ENCODE measurements at regions not wholly inside any gene's neighbourhood (a gene's known extent, or its start where the extent isn't known, plus 50 kb on each side); places are given as distances from the start of the nearest gene placed in this dataset.
A peak's percentile ranks its signal among the peaks of the same experiment; 100 is the strongest.

DNA sequence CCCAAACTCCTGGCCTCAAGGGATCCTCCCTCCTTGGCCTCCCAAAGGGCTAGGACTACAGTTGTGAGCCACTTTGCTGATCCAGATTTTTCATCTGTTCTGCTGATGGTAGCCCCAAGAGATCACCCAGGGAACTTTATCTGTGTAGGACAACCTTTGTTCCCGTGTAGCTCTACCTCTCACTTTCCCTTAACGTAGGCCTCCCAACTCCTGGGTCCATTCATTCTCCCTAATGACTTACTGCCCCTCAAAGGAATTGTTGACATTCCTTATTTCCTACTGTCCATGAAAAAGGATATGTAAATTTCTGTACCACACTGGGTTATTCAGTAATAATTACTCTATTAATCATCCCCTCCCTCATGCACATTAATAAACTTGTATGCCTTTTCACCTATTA lies 51.0 kb upstream of the PHF24 start:
- H3K36me3 Mint-ChIP-seq: no peaks in the 10 kb centered on the region
- POLR2A ChIA-PET: no interaction called here
- no peak for ATAC-seq
- no peak overlapping the region for H3K4me3 Mint-ChIP-seq
- no peak overlapping the region for H3K27ac Mint-ChIP-seq
- H3K9me3 Mint-ChIP-seq: no peaks in the 10 kb centered on the region
- H3K4me1 Mint-ChIP-seq: no peaks in the 10 kb centered on the region
- no peak for DNase-seq
- H3K27me3 Mint-ChIP-seq: peaks cover 16 to 31% (median 19%) of the 10 kb centered on the region in 5 donors

DNA sequence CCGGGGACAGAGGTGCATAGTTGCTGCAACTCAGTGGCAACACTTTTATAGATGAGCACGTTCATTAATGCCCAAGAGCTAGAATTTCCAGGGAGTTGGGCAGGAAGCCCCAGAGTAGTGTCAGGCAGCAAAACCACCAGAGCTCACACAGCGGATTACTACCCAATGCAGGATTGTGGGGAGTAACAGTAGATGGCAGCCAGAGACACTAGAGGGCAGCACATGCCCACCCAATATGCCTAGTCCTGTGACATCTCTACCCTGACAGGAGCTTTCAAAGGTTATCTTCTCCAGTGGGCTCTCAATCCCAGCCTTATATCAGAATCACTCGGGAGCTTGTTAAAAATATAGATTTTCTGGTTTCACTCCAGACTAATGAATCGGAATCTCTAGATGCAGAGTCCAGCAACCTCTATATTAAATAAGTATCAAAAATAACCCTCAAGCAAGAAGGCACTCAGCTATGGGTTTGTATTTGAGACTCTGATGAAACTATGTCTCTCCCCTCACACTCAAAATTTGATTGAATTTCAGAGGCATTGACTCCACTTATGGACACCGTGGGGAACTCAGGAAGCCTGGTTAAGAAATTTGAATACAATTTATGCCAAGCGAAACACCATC lies 58.4 kb upstream of the PHF24 start:
- no peaks in the 10 kb centered on the region for H3K4me1 Mint-ChIP-seq
- ATAC-seq (peak; percentile 100), DNase-seq (peak; percentile 63 to 89 (median 76))
- POLR2A ChIA-PET: interaction anchor here (0.7 to 1.3 kb wide), 4 partner anchors 85 to 198 kb away, joined by 3 to 6 read pairs (median 4); partner anchors contain the start of gene VCP
- peaks cover 18 to 44% (median 34%) of the 10 kb centered on the region in 5 donors for H3K27me3 Mint-ChIP-seq
- H3K4me3 Mint-ChIP-seq: no peak overlapping the region
- no peaks in the 10 kb centered on the region for H3K9me3 Mint-ChIP-seq
- no peaks in the 10 kb centered on the region for H3K36me3 Mint-ChIP-seq
- H3K27ac Mint-ChIP-seq: peak overlapping the region in 2 of 10 donors; percentile 11 to 34

- peak overlapping the region in 1 of 10 donors; percentile 29 for H3K4me3 Mint-ChIP-seq
- H3K27me3 Mint-ChIP-seq: peaks cover 23 to 52% (median 42%) of the 10 kb centered on the region in 5 donors
- ATAC-seq: no peak
- H3K9me3 Mint-ChIP-seq: no peaks in the 10 kb centered on the region
- H3K36me3 Mint-ChIP-seq: no peaks in the 10 kb centered on the region
- H3K4me1 Mint-ChIP-seq: no peaks in the 10 kb centered on the region
- no peak for DNase-seq
- POLR2A ChIA-PET: interaction anchor here (1.1 to 1.3 kb wide), 3 partner anchors 86 to 199 kb away, joined by 3 to 6 read pairs (median 4); partner anchors contain the start of gene VCP
- no peak overlapping the region for H3K27ac Mint-ChIP-seq
These were observed 59.2 kb upstream of the PHF24 start for GRCh38 chr9:34898846-34899245.

GRCh38 chr9:34896112-34896511 lies 62.0 kb upstream of the PHF24 start:
- Mint-ChIP-seq H3K27ac (no peak overlapping the region), H3K9me3 (no peaks in the 10 kb centered on the region), H3K4me3 (no peak overlapping the region), H3K4me1 (no peaks in the 10 kb centered on the region), H3K36me3 (no peaks in the 10 kb centered on the region), H3K27me3 (peaks cover 23 to 71% (median 48%) of the 10 kb centered on the region in 5 donors)
- POLR2A ChIA-PET: no interaction called here
- ATAC-seq (no peak), DNase-seq (no peak)

GRCh38 chr9:34892886-34893285 lies 65.2 kb upstream of the PHF24 start:
- Mint-ChIP-seq H3K4me3 (no peak overlapping the region), H3K9me3 (no peaks in the 10 kb centered on the region), H3K36me3 (no peaks in the 10 kb centered on the region), H3K27ac (no peak overlapping the region), H3K4me1 (no peaks in the 10 kb centered on the region), H3K27me3 (peaks cover 19 to 54% (median 37%) of the 10 kb centered on the region in 5 donors)
- POLR2A ChIA-PET: interaction anchor here (0.7 kb wide), 1 partner anchor 235 kb away, joined by 3 read pairs; no protein-coding TSS in a partner anchor
- ATAC-seq (no peak), DNase-seq (no peak)

GRCh38 chr9:34891386-34891785 lies 66.7 kb upstream of the PHF24 start:
- Mint-ChIP-seq H3K4me1 (no peaks in the 10 kb centered on the region), H3K9me3 (no peaks in the 10 kb centered on the region), H3K4me3 (no peak overlapping the region), H3K27ac (no peak overlapping the region), H3K36me3 (no peaks in the 10 kb centered on the region), H3K27me3 (peaks cover 15 to 44% (median 32%) of the 10 kb centered on the region in 5 donors)
- POLR2A ChIA-PET: no interaction called here
- no peak for ATAC-seq
- no peak for DNase-seq

DNA sequence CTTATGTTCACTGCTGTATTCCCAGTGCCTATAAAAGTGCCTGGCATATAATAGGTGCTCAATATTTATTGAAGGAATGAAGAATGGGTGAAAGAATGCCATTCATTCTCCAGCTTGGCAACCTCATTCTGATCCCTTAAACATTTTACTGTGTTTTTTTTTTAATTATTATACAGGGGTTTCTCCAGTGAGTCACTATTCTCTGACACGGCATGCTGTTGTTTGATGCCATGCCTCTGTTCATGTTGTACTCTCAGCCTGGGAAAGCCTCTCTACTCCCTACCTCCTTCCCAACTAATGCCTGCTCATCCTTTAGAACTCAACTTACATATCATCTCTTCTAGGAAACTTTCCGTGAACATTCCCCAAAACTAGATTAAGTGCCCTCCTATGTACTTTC lies 70.2 kb upstream of the PHF24 start:
- Mint-ChIP-seq H3K27me3 (peaks cover 4 to 9% (median 8%) of the 10 kb centered on the region in 5 donors), H3K4me3 (no peak overlapping the region), H3K4me1 (peaks cover 0 to 2% (median under 1%) of the 10 kb centered on the region in 4 donors), H3K27ac (no peak overlapping the region), H3K9me3 (no peaks in the 10 kb centered on the region), H3K36me3 (no peaks in the 10 kb centered on the region)
- POLR2A ChIA-PET: no interaction called here
- ATAC-seq (no peak), DNase-seq (no peak)

- Mint-ChIP-seq H3K36me3 (no peaks in the 10 kb centered on the region), H3K4me3 (no peak overlapping the region), H3K27me3 (peaks cover 3 to 15% (median 4%) of the 10 kb centered on the region in 5 donors), H3K9me3 (no peaks in the 10 kb centered on the region), H3K27ac (no peak overlapping the region), H3K4me1 (peaks cover 0 to 2% (median under 1%) of the 10 kb centered on the region in 4 donors)
- POLR2A ChIA-PET: no interaction called here
- DNase-seq: no peak
- ATAC-seq: peak in 1 of 2 donors; percentile 40
These were observed 73.3 kb upstream of the PHF24 start for GRCh38 chr9:34884747-34885189.

DNA sequence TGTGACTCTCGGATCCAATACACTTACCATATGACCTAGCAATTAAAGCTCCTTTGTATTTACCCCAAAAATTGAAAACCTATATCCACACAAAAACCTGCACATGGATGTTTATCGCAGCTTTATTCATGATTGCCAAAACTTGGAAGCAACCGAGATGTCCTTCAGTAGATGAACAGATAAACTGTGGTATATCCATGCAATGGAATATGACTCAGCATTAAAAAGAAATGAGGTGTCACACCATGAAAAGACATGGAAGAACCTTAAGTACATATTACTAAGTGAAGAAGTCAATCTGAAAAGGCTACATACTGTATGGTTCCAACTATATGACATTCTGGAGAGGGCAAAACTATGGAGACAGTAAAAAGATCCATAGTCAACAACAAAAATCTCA lies 82.0 kb upstream of the PHF24 start:
- Mint-ChIP-seq H3K4me3 (no peak overlapping the region), H3K4me1 (no peaks in the 10 kb centered on the region), H3K27me3 (peaks cover 19 to 70% (median 42%) of the 10 kb centered on the region in 5 donors), H3K27ac (no peak overlapping the region), H3K36me3 (peaks cover 0 to 6% (median 0%) of the 10 kb centered on the region in 3 donors), H3K9me3 (peaks cover 0 to 5% (median 0%) of the 10 kb centered on the region in 9 donors)
- POLR2A ChIA-PET: no interaction called here
- no peak for DNase-seq
- ATAC-seq: no peak

GRCh38 chr9:34869390-34869789 lies 88.7 kb upstream of the PHF24 start:
- H3K4me1 Mint-ChIP-seq: no peaks in the 10 kb centered on the region
- peaks cover 0 to 24% (median 6%) of the 10 kb centered on the region in 9 donors for H3K9me3 Mint-ChIP-seq
- POLR2A ChIA-PET: no interaction called here
- no peak overlapping the region for H3K4me3 Mint-ChIP-seq
- H3K27ac Mint-ChIP-seq: no peak overlapping the region
- peaks cover 7 to 26% (median 22%) of the 10 kb centered on the region in 5 donors for H3K27me3 Mint-ChIP-seq
- DNase-seq: no peak
- H3K36me3 Mint-ChIP-seq: peaks cover 0 to 15% (median 4%) of the 10 kb centered on the region in 3 donors
- ATAC-seq: no peak

DNA sequence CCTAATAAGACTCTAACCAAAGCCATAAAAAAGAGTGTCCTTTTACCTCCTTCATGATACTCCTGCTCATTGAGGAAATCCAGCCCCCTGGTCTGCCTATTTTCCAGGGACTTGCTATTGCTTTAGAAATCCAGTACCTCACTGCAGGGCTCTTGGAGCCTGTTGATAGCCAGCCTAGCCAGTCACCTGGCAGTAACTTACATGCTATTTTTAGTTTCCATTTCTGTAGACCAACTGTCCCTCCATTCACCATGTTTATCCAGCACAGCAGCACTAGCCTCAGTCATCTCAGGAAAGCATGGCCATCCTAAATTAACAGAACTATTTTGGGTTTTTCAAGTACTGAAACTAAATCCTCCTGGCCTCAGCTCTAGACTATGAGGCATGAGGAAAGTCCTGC lies 91.5 kb upstream of the PHF24 start:
- POLR2A ChIA-PET: no interaction called here
- Mint-ChIP-seq H3K27me3 (peaks cover 9 to 34% (median 30%) of the 10 kb centered on the region in 5 donors), H3K4me1 (no peaks in the 10 kb centered on the region), H3K27ac (no peak overlapping the region), H3K4me3 (no peak overlapping the region), H3K36me3 (peaks cover 0 to 25% (median 9%) of the 10 kb centered on the region in 3 donors), H3K9me3 (peaks cover 0 to 40% (median 20%) of the 10 kb centered on the region in 9 donors)
- no peak for DNase-seq
- ATAC-seq: no peak

DNA sequence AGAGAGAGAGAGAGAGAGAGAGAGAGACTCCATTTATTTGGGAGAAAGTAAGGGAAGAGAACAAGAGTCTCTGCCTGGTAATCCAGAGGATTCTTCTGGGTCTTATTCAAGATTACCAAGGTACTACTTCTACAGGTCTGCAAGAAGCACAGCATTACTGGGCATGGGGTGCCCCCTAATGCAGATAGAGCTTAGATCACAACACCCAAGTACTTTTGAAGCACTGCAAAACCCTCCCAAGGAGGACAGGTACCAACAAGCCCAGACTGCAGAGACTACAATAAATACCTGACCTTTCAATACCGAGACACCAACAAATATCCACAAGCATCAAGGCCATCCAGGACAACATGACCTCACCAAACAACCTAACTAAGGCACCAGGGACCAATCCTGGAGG lies 94.7 kb upstream of the PHF24 start:
- POLR2A ChIA-PET: no interaction called here
- no peak for ATAC-seq
- Mint-ChIP-seq H3K27ac (no peak overlapping the region), H3K36me3 (peaks cover 0 to 47% (median 9%) of the 10 kb centered on the region in 3 donors), H3K9me3 (peaks cover 0 to 52% (median 30%) of the 10 kb centered on the region in 9 donors), H3K27me3 (peaks cover 18 to 27% (median 22%) of the 10 kb centered on the region in 5 donors), H3K4me3 (no peak overlapping the region), H3K4me1 (no peaks in the 10 kb centered on the region)
- no peak for DNase-seq

DNA sequence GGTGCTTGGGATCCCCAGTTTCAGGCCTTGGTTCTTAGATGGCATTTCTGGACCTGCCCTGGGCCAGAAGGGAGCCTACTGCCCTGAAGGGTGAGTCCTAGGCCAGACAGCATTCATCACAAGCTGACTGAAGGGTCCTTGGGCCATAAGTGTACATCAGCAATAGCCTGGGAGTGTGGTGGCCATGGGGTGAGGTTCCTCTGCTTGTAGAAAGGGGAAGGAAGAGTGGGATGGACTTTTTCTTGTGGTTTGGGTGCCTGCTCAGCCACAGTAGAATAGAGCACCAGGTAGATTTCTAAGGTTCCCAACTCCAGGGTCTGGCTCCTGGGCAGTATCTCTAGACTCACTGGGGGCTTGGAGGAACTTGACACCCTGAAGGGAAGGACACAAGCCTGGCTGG lies 95.2 kb upstream of the PHF24 start:
- peaks cover 0 to 57% (median 30%) of the 10 kb centered on the region in 9 donors for H3K9me3 Mint-ChIP-seq
- peaks cover 21 to 30% (median 22%) of the 10 kb centered on the region in 5 donors for H3K27me3 Mint-ChIP-seq

More for the DNA sequence above, 95.2 kb upstream of the PHF24 start:
- H3K36me3 Mint-ChIP-seq: peaks cover 0 to 51% (median 9%) of the 10 kb centered on the region in 3 donors
- ATAC-seq (no peak), DNase-seq (no peak)
- no peaks in the 10 kb centered on the region for H3K4me1 Mint-ChIP-seq
- POLR2A ChIA-PET: no interaction called here
- H3K4me3 Mint-ChIP-seq: no peak overlapping the region
- no peak overlapping the region for H3K27ac Mint-ChIP-seq

All from naive thymus-derived CD8-positive, alpha-beta T cell (primary cell).